ENCODE measurements at regions not wholly inside any gene's neighbourhood (a gene's known extent, or its start where the extent isn't known, plus 50 kb on each side); places are given as distances from the start of the nearest gene placed in this dataset.

- Mint-ChIP-seq H3K9me3 (ENCODE audit: unreplicated experiment) (no peaks in the 10 kb centered on the region), H3K4me3 (ENCODE audit: unreplicated experiment) (no peak overlapping the region), H3K27ac (ENCODE audit: unreplicated experiment) (no peak overlapping the region), H3K4me1 (ENCODE audit: unreplicated experiment) (no peaks in the 10 kb centered on the region), H3K36me3 (ENCODE audit: low read depth, unreplicated experiment) (no peaks in the 10 kb centered on the region), H3K27me3 (ENCODE audit: unreplicated experiment) (no peaks in the 10 kb centered on the region)
- no peak for TF ChIP-seq CTCF (IDR thresholded peaks at IDR 0.05; ENCODE audit: unreplicated experiment)
- no peak for DNase-seq (ENCODE audit: low spot score)
These were observed 126.4 kb upstream of the GALNT2 start for GRCh38 chr1:229940684-229941083.

GRCh38 chr1:229941160-229941559, 125.9 kb upstream of the GALNT2 start:
- Mint-ChIP-seq H3K4me3 (ENCODE audit: unreplicated experiment) (no peak overlapping the region), H3K36me3 (ENCODE audit: low read depth, unreplicated experiment) (no peaks in the 10 kb centered on the region), H3K27ac (ENCODE audit: unreplicated experiment) (no peak overlapping the region), H3K9me3 (ENCODE audit: unreplicated experiment) (no peaks in the 10 kb centered on the region), H3K4me1 (ENCODE audit: unreplicated experiment) (no peaks in the 10 kb centered on the region), H3K27me3 (ENCODE audit: unreplicated experiment) (no peaks in the 10 kb centered on the region)
- TF ChIP-seq CTCF (IDR thresholded peaks at IDR 0.05; ENCODE audit: unreplicated experiment) = no peak
- no peak for DNase-seq (ENCODE audit: low spot score)

- TF ChIP-seq CTCF (IDR thresholded peaks at IDR 0.05; ENCODE audit: unreplicated experiment) = no peak
- DNase-seq (ENCODE audit: low spot score) = no peak
- no peak overlapping the region for H3K4me3 Mint-ChIP-seq (ENCODE audit: unreplicated experiment)
- H3K27me3 Mint-ChIP-seq (ENCODE audit: unreplicated experiment) = no peaks in the 10 kb centered on the region
- H3K27ac Mint-ChIP-seq (ENCODE audit: unreplicated experiment) = no peak overlapping the region
- H3K4me1 Mint-ChIP-seq (ENCODE audit: unreplicated experiment) = no peaks in the 10 kb centered on the region
- no peaks in the 10 kb centered on the region for H3K36me3 Mint-ChIP-seq (ENCODE audit: low read depth, unreplicated experiment)
- H3K9me3 Mint-ChIP-seq (ENCODE audit: unreplicated experiment) = no peaks in the 10 kb centered on the region
These were observed 125.2 kb upstream of the GALNT2 start for GRCh38 chr1:229941831-229942230.

DNA sequence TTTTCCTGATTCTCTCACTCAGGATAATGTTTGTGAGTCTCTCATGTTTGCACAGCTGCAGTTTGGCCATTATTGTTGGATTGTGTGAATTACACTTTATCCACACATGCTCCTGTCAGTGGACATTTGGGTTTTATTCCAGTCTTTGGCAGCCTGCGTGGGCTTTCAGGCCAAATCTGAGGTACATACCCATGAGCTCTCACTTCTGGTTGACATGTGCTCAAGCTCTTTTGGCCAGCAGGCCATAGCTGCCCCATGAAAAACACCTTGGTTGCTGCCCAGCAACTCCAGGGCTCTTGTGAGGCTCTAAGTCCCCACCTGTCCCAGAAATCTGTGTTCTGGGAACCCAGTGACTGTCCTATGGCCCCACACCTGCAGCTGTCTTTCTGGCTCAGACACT, 124.5 kb upstream of the GALNT2 start:
- no peaks in the 10 kb centered on the region for H3K9me3 Mint-ChIP-seq (ENCODE audit: unreplicated experiment)
- no peak overlapping the region for H3K27ac Mint-ChIP-seq (ENCODE audit: unreplicated experiment)

DNA sequence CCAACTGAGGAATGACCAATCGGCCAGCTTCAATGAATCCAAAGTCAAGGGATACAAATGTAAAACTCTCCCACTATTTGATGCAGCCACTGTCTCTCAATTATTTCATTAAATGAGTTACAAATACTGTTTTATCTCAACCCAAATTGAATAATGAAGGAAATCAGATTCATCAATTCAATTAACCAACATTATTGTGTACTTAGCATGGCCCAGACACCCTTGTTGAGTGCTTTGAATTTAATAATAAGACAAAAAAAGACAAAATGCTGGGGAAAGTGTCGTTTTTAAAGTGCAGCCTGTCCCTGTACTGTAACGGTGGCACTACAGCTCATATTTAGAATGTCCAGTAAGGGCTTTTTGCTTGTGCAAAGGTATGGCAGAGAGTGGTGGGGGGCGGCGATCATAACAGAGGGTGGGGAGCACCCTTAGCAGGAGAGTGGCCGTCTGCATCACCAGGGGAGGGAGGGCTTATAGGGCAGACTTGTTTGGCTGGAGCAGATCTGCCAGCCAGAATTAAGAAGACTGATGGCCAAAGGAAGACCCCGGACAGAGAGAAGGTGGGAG, 123.8 kb upstream of the GALNT2 start:
- no peaks in the 10 kb centered on the region for H3K36me3 Mint-ChIP-seq (ENCODE audit: low read depth, unreplicated experiment)
- TF ChIP-seq CTCF (IDR thresholded peaks at IDR 0.05; ENCODE audit: unreplicated experiment) = no peak
- H3K9me3 Mint-ChIP-seq (ENCODE audit: unreplicated experiment) = no peaks in the 10 kb centered on the region
- no peaks in the 10 kb centered on the region for H3K4me1 Mint-ChIP-seq (ENCODE audit: unreplicated experiment)
- no peak overlapping the region for H3K4me3 Mint-ChIP-seq (ENCODE audit: unreplicated experiment)
- no peak overlapping the region for H3K27ac Mint-ChIP-seq (ENCODE audit: unreplicated experiment)
- no peak for DNase-seq (ENCODE audit: low spot score)
- H3K27me3 Mint-ChIP-seq (ENCODE audit: unreplicated experiment) = no peaks in the 10 kb centered on the region

More for the DNA sequence above, 124.5 kb upstream of the GALNT2 start:
- H3K4me1 Mint-ChIP-seq (ENCODE audit: unreplicated experiment) = no peaks in the 10 kb centered on the region
- H3K4me3 Mint-ChIP-seq (ENCODE audit: unreplicated experiment) = no peak overlapping the region
- TF ChIP-seq CTCF (IDR thresholded peaks at IDR 0.05; ENCODE audit: unreplicated experiment) = no peak
- H3K36me3 Mint-ChIP-seq (ENCODE audit: low read depth, unreplicated experiment) = no peaks in the 10 kb centered on the region
- H3K27me3 Mint-ChIP-seq (ENCODE audit: unreplicated experiment) = no peaks in the 10 kb centered on the region
- no peak for DNase-seq (ENCODE audit: low spot score)
